ENCODE measurements at regions not wholly inside any gene's neighbourhood (a gene's known extent, or its start where the extent isn't known, plus 50 kb on each side); places are given as distances from the start of the nearest gene placed in this dataset.

GRCh38 chr2:11057031-11057430 lies 98.2 kb upstream of the SLC66A3 start:
- no peaks in the 10 kb centered on the region for H3K4me1 ChIP-seq
- Mint-ChIP-seq H3K4me3 (ENCODE audit: unreplicated experiment) (no peak overlapping the region), H3K36me3 (ENCODE audit: insufficient read depth, unreplicated experiment) (no peaks in the 10 kb centered on the region), H3K27me3 (ENCODE audit: insufficient read depth, unreplicated experiment) (peaks cover 3% of the 10 kb centered on the region), H3K27ac (ENCODE audit: unreplicated experiment) (no peak overlapping the region), H3K4me1 (ENCODE audit: low read depth, unreplicated experiment) (no peaks in the 10 kb centered on the region), H3K9me3 (ENCODE audit: unreplicated experiment) (peaks cover 14% of the 10 kb centered on the region)
- intact Hi-C loops (cut with micrococcal nuclease; ENCODE audit: unreplicated experiment), result no loop called here
- peaks cover 23% of the 10 kb centered on the region; the same call in 1 of the 2 replicates for H3K9me3 ChIP-seq
- H3K36me3 ChIP-seq (ENCODE audit: control insufficient read depth, insufficient read depth, low read length), result no peaks in the 10 kb centered on the region
- no peak overlapping the region for H3K4me3 ChIP-seq (ENCODE audit: low read depth, low read length)
- BruUV-seq (replicated peaks), result no TSS peak
- H3K27me3 ChIP-seq (replicated peaks; ENCODE audit: control insufficient read depth, insufficient read depth, low read length), result peaks cover 2% of the 10 kb centered on the region; the same call in 1 of the 2 replicates
- ChIA-PET CTCF (no interaction called here), POLR2A (no interaction called here)
- no peak for DNase-seq
- no peak for TF ChIP-seq CTCF (IDR thresholded peaks at IDR 0.05; ENCODE audit: insufficient read depth in 1 of 2, low read depth in 1 of 2, low read length in 1 of 2, severe bottlenecking in 1 of 2, unreplicated experiment in 1 of 2)

GRCh38 chr2:11058129-11058528 lies 97.1 kb upstream of the SLC66A3 start:
- peaks cover 3% of the 10 kb centered on the region for H3K27me3 Mint-ChIP-seq (ENCODE audit: insufficient read depth, unreplicated experiment)
- no peaks in the 10 kb centered on the region for H3K36me3 ChIP-seq (ENCODE audit: control insufficient read depth, insufficient read depth, low read length)
- H3K9me3 Mint-ChIP-seq (ENCODE audit: unreplicated experiment), result peaks cover 14% of the 10 kb centered on the region
- H3K36me3 Mint-ChIP-seq (ENCODE audit: insufficient read depth, unreplicated experiment), result no peaks in the 10 kb centered on the region
- intact Hi-C loops (cut with micrococcal nuclease; ENCODE audit: unreplicated experiment), result no loop called here
- no peaks in the 10 kb centered on the region for H3K4me1 ChIP-seq
- CTCF ChIA-PET, result no interaction called here
- no peak overlapping the region for H3K4me3 Mint-ChIP-seq (ENCODE audit: unreplicated experiment)
- H3K27me3 ChIP-seq (replicated peaks; ENCODE audit: control insufficient read depth, insufficient read depth, low read length), result peaks cover 2% of the 10 kb centered on the region; the same call in 1 of the 2 replicates
- H3K4me1 Mint-ChIP-seq (ENCODE audit: low read depth, unreplicated experiment), result no peaks in the 10 kb centered on the region
- H3K27ac Mint-ChIP-seq (ENCODE audit: unreplicated experiment), result no peak overlapping the region
- H3K9me3 ChIP-seq, result peaks cover 26% of the 10 kb centered on the region; the same call in 1 of the 2 replicates
- DNase-seq, result no peak
- no TSS peak for BruUV-seq (replicated peaks)
- POLR2A ChIA-PET, result no interaction called here
- TF ChIP-seq CTCF (IDR thresholded peaks at IDR 0.05; ENCODE audit: insufficient read depth in 1 of 2, low read depth in 1 of 2, low read length in 1 of 2, severe bottlenecking in 1 of 2, unreplicated experiment in 1 of 2), result no peak
- H3K4me3 ChIP-seq (ENCODE audit: low read depth, low read length), result no peak overlapping the region

GRCh38 chr2:11060376-11061169 lies 94.7 kb upstream of the SLC66A3 start:
- Mint-ChIP-seq H3K27ac (ENCODE audit: unreplicated experiment) (no peak overlapping the region), H3K4me1 (ENCODE audit: low read depth, unreplicated experiment) (no peaks in the 10 kb centered on the region), H3K9me3 (ENCODE audit: unreplicated experiment) (peaks cover 14% of the 10 kb centered on the region), H3K36me3 (ENCODE audit: insufficient read depth, unreplicated experiment) (no peaks in the 10 kb centered on the region), H3K4me3 (ENCODE audit: unreplicated experiment) (no peak overlapping the region), H3K27me3 (ENCODE audit: insufficient read depth, unreplicated experiment) (peaks cover 8% of the 10 kb centered on the region)
- DNase-seq, result no peak
- no peak overlapping the region for H3K4me3 ChIP-seq (ENCODE audit: low read depth, low read length)
- no peaks in the 10 kb centered on the region for H3K36me3 ChIP-seq (ENCODE audit: control insufficient read depth, insufficient read depth, low read length)
- H3K9me3 ChIP-seq, result peaks cover 26% of the 10 kb centered on the region; the same call in 1 of the 2 replicates
- intact Hi-C loops (cut with micrococcal nuclease; ENCODE audit: unreplicated experiment), result no loop called here
- POLR2A ChIA-PET, result no interaction called here
- no peaks in the 10 kb centered on the region for H3K4me1 ChIP-seq
- H3K27me3 ChIP-seq (replicated peaks; ENCODE audit: control insufficient read depth, insufficient read depth, low read length), result peaks cover 2% of the 10 kb centered on the region; the same call in 1 of the 2 replicates
- CTCF ChIA-PET, result interaction anchor here (0.7 kb wide), 1 partner anchor 10 kb away, joined by 4 read pairs; no protein-coding TSS in a partner anchor
- TF ChIP-seq CTCF (IDR thresholded peaks at IDR 0.05; ENCODE audit: insufficient read depth in 1 of 2, low read depth in 1 of 2, low read length in 1 of 2, severe bottlenecking in 1 of 2, unreplicated experiment in 1 of 2), result no peak
- no TSS peak for BruUV-seq (replicated peaks)
